ENCODE measurements at regions not wholly inside any gene's neighbourhood (a gene's known extent, or its start where the extent isn't known, plus 50 kb on each side); places are given as distances from the start of the nearest gene placed in this dataset.

- no peak for TF ChIP-seq CTCF (IDR thresholded peaks at IDR 0.05)
- TF ChIP-seq POLR2A (IDR thresholded peaks at IDR 0.05) = no peak
- TF ChIP-seq POLR2AphosphoS5 (IDR thresholded peaks at IDR 0.05) = no peak
Measured at GRCh38 chr1:222331340-222331739, 216.6 kb downstream of the HHIPL2 start.

Measured in prostate gland (tissue), 2 donors.